Right lobe of liver (tissue), 6 donors: ENCODE measurements at regions not wholly inside any gene's neighbourhood (a gene's known extent, or its start where the extent isn't known, plus 50 kb on each side); places are given as distances from the start of the nearest gene placed in this dataset.

Experiments used
- ATAC-seq, 4 donors: fragments of 200-7000 bp; cut with Tn5 transposase; one replicate each; pipeline ENCODE4 v1.9.1; 2020; ENCODE audit warnings: mild to moderate bottlenecking in 4 of 4, moderate library complexity in 4 of 4
- DNase-seq, 3 donors: peaks; one replicate each; pipeline ENCODE4 v3.0.0-alpha.2; 2020
- H3K27ac ChIP-seq, 3 donors: fragments of 200-600 bp; one replicate each; pipeline ENCODE4 v1.8.0; 2022
- H3K27me3 ChIP-seq, 2 donors: fragments of 200-600 bp; one replicate each; pipeline ENCODE4 v1.8.0; 2022
- H3K36me3 ChIP-seq, 4 donors: fragments of 200-600 bp; sonication (generic) in 1 of 4; one replicate each; pipeline versions ENCODE4 v1.5.1 to v1.8.0; 2017 to 2022; ENCODE audit warnings: control low read depth in 1 of 4
- H3K4me1 ChIP-seq, 4 donors: fragments of 200-600 bp; sonication (generic) in 1 of 4; one replicate each; pipeline versions ENCODE4 v1.5.1 to v1.8.0; 2017 to 2022; ENCODE audit warnings: control low read depth in 1 of 4
- H3K4me3 ChIP-seq, 3 donors: fragments of 200-600 bp; one replicate each; pipeline ENCODE4 v1.8.0; 2022
- H3K9me3 ChIP-seq, 4 donors: fragments of 200-600 bp; sonication (generic) in 1 of 4; one replicate each; pipeline versions ENCODE4 v1.5.1 to v1.8.0; 2017 to 2022; ENCODE audit warnings: control low read depth in 1 of 4
- CTCF ChIP-seq, 4 donors: fragments of 200-600 bp in 3 of 4; fragments of 450-650 bp in 1 of 4; IDR thresholded peaks; one replicate each; pipeline versions ENCODE4 v1.5.1 to v1.8.0; 2016 to 2022; ENCODE audit warnings: antibody characterized with exemption in 4 of 4, mild to moderate bottlenecking in 2 of 4
- POLR2A ChIP-seq: fragments of 450-650 bp; IDR thresholded peaks from one replicate; pipeline ENCODE4 v1.6.1; 2017; ENCODE audit warnings: antibody characterized with exemption, mild to moderate bottlenecking
- WGBS: methylation state at CpG from one replicate; pipeline ENCODE4 v1.1.6; 2018; ENCODE audit warnings: low coverage, low lambda C conversion rate; ENCODE audit not compliant: insufficient coverage; ENCODE audit errors: missing lambda C conversion rate; 5-methylcytosine and 5-hydroxymethylcytosine counted together
- intact Hi-C, 2 donors: fragments of 100-400 bp; cut with DNase I; formaldehyde crosslinking; loops; one replicate each; pipeline versions ENCODE4 v1.11.2 to v1.14.1; 2022
- donor health status: DM: no; HTN: yes; CAD: no.
- donor health status: DM: no; HTN: no; CAD: no.
- donor health status: DM: no; HTN: no; CAD: no.
- donor health status: DM: no; HTN: yes; CAD: no.
- donor health status: DM: no; HTN: yes; CAD: no.

GRCh38 chr1:112061901-112062320, 72.4 kb upstream of the KCND3 start:
- H3K27me3 ChIP-seq = no peaks in the 10 kb centered on the region
- ATAC-seq = no peak
- no peak overlapping the region for H3K27ac ChIP-seq
- intact Hi-C loops = no loop called here
- no peak for DNase-seq
- no peaks in the 10 kb centered on the region for H3K4me1 ChIP-seq
- 32% methylated on average over 2 of the region's 4 CpGs for WGBS
- H3K9me3 ChIP-seq = no peaks in the 10 kb centered on the region
- TF ChIP-seq POLR2A = no peak
- TF ChIP-seq CTCF (IDR thresholded peaks at IDR 0.05) = no peak
- H3K36me3 ChIP-seq = no peaks in the 10 kb centered on the region
- no peak overlapping the region for H3K4me3 ChIP-seq

- no peak for TF ChIP-seq POLR2A
- TF ChIP-seq CTCF (IDR thresholded peaks at IDR 0.05) = no peak
- no peak for ATAC-seq
- WGBS = 56% methylated on average over 11 of the region's 12 CpGs
- H3K9me3 ChIP-seq = no peaks in the 10 kb centered on the region
- no peaks in the 10 kb centered on the region for H3K4me1 ChIP-seq
- no peak overlapping the region for H3K4me3 ChIP-seq
- no peak overlapping the region for H3K27ac ChIP-seq
- DNase-seq = no peak
- intact Hi-C loops = no loop called here
- no peaks in the 10 kb centered on the region for H3K36me3 ChIP-seq
- no peaks in the 10 kb centered on the region for H3K27me3 ChIP-seq
Observed at GRCh38 chr1:112063781-112064728, 74.6 kb upstream of the KCND3 start.

GRCh38 chr1:112067989-112068388, 78.5 kb upstream of the KCND3 start:
- Histone ChIP-seq H3K36me3 (no peaks in the 10 kb centered on the region), H3K27me3 (no peaks in the 10 kb centered on the region), H3K4me3 (no peak overlapping the region), H3K4me1 (no peaks in the 10 kb centered on the region), H3K9me3 (no peaks in the 10 kb centered on the region), H3K27ac (no peak overlapping the region)
- DNase-seq = no peak
- intact Hi-C loops = no loop called here
- no peak for ATAC-seq
- 100% methylated on average over 1 of the region's 1 CpG for WGBS
- TF ChIP-seq POLR2A (no peak), CTCF (IDR thresholded peaks at IDR 0.05) (no peak)

- no peaks in the 10 kb centered on the region for H3K36me3 ChIP-seq
- no peaks in the 10 kb centered on the region for H3K4me1 ChIP-seq
- WGBS = 75% methylated on average over 2 of the region's 2 CpGs
- intact Hi-C loops = no loop called here
- no peak overlapping the region for H3K4me3 ChIP-seq
- DNase-seq (no peak), ATAC-seq (no peak)
- H3K27me3 ChIP-seq = no peaks in the 10 kb centered on the region
- TF ChIP-seq CTCF (IDR thresholded peaks at IDR 0.05) (no peak), POLR2A (no peak)
- H3K27ac ChIP-seq = no peak overlapping the region
- H3K9me3 ChIP-seq = no peaks in the 10 kb centered on the region
Observed at GRCh38 chr1:112070677-112071076, 81.2 kb upstream of the KCND3 start.
